ENCODE measurements at regions not wholly inside any gene's neighbourhood (a gene's known extent, or its start where the extent isn't known, plus 50 kb on each side); places are given as distances from the start of the nearest gene placed in this dataset.
"Not testable (repeated sequence)": the region's sequence is repeated elsewhere in the genome, so short reads cannot be mapped to it uniquely, and the experiment has no call there.

DNA sequence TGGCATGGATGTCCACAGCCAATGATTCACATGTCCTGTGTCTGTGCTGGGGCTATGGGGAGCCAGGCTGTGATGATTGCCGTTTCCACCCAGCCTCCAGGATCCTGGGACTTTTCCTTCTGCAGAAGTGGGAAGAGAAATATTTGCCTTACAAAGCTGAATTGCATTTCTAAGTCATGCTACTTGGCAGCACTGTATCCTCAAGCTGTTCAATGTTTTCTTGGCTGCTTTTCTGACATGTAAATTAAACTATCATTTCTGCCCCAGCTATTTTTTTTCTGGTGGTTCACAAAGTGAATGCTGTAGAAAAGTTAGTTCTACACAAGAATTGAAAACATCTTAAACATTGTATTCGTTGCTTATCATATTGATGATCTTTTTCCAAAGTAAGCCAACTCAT is 51.9 kb upstream of the TCERG1L start:
- DNase-seq = no peak

DNA sequence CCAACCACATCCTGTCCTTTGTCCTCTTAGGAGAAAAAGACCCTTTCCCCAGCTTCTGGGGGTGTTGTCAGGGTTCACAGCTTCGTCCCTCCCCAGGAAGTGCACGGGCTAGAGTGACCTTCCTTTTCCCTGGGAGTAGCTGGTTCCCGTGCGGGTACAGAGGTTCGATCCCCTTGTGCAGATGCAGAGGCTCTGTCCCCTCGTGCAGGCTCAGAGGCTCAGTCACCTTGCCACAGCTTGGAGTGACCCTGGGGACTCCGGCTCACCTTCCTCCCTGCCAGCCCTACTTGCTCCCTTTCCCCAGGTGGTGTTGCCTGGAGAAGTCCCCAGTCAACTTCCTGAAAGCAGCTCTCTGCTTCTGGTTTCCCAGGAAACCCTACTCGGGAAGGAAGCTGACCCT is 60.0 kb upstream of the TCERG1L start:
- DNase-seq = no peak

DNA sequence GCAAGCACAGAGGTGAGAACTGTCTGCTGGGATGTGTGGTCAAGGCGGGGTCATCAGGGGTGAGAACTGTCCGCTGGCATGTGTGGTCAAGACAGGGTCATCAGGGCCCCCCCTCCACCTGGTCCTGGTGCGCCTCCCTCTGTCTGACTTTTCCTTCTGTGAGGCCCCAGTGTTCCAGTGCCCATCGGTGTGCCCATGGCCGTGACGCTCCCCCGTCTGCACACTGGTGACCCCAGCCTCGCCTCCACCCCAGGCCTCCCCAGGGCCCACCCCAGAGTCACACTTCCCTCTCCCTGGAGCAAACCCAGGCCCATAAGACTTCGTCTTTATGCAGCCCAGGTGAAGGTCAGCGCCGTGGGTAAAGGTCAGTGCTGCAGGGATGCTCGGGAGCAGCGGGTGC is 70.1 kb upstream of the TCERG1L start:
- DNase-seq = no peak

DNA sequence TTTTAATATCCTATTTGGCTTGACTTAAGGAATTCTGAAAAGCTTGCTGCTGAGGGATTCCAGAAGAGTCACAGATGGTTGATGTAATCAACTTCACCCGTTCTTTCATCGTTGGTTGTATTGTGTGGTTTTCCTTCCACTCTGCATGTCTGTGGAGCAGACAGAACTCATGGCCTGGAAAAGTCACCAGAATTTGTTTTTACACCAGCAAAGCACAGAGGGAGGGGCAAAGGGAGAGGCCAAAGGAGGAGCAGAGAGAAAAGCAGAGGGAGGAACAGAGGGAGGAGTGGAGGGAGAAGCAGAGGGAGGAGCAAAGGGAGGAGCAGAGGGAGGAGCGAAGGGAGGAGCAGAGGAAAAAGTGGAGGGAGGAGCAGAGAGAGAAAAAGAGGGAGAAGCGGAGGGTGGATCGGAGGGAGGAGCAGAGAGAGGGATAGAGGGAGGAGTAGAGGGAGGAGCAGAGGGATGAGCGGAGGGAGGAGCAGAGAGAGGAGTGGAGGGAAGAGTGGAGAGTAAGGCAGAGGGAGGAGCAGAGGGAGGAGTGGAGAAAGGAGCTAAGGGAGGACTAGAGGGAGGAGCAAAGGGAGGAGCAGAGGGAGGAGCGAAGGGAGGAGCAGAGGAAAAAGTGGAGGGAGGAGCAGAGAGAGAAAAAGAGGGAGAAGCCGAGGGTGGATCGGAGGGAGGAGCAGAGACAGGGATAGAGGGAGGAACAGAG is 73.8 kb upstream of the TCERG1L start:
- not testable (repeated sequence) for DNase-seq

DNA sequence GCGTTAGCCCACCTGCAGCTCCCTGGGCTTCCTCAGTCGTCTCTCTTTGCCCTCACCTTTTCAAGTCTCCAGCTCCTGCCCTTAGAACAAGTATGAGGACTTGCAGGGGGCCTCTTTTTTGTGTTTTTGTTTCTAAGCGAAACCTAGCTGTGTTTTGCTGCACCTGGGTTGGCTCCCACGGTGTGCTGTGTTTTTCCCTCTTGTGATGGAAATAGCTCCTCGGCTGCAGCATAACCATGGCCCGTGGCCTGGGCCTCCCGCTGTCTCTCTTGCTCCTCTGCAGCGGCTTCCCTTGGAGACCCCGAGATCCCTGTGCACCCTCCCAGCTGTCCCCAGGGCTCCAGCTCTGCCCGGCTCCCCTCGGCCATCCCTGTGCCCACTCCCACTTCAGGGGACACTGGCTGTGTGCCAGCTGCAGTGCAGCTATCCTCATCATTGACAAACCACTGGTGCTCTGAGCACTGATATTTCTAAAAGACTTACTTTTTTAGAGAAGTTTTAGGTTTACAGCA is 75.6 kb upstream of the TCERG1L start:
- no peak for DNase-seq

DNA sequence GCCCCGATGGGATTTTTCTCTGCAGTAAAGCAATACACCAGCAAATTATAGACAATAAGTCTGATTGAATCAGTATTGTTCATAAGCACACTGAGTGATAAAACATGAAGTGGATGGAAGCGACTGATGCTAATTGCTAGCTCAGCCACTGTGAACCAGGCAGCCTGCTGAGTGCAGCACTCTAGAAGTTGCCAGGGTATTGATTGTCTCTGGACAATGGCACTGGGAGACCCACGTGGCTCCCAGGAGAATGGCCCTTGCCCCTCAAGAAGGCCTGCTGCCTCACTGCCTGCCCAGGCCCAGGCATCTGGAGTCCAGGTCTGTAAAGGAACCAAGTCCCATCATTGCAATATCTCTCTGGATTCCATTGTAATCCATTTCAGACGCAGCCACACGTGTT is 80.4 kb upstream of the TCERG1L start:
- DNase-seq = no peak

DNA sequence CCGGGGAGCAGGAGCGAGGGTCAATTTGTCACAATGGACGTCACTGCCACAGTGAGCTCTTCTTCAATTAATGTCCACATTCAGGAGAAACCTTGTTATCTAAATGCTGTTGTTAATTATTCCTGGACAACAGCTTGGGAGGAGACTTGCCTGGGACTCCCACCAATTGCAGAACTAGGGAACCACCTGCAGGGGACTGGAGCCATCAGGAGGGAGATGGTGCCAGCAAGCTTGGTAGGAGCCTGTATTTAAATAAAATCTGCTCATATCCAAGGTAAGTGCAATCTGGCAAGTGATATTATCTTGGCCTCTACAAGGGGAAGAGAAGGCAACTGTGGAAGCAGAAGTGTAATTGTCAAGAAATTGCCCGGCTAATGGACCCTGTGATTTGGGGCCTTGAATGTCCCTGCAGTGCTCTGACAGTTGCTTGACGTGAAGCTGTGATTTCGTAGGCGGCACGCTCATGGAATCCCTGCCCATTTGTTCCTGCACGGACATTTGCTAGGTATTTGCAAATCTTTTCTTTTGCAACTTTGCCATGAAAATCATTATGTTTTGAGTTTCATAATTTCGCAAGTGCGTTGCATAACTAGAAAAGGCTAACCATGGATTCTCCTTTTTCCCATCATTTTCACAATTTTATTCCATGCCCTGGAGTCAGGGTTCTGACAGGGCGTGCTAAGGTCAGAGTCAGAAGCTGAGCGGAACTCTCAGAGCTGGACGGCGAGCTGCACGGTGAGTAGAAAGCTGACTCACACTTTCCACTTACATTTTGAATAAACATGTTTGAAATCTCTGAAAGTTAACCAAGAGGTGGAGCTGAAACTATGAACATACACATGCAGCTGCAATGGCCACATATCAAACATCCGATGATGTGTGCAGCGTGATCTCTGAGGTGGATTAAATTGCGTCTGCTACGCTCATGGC is 84.9 kb upstream of the TCERG1L start:
- no peak for DNase-seq

DNA sequence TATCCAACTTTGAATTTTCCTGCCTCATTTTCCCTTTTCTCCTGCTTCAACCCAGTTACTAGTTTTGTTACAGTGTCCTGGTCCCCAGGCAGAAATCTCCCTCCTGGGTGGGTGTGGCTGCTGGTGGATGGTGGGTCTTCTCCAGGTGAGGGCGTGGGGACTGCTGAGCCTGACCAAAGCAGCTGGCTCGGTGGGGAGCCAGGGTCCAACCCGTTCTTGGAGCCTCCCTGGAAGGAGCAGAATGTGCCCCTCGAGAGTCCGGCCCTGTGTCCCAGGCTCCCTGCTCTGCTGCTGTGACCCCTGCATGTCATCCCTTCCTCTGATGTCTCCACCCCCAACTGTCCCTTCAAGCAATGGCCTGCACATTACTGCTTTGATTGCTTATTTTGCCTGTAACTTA is 86.6 kb upstream of the TCERG1L start:
- DNase-seq = no peak

DNA sequence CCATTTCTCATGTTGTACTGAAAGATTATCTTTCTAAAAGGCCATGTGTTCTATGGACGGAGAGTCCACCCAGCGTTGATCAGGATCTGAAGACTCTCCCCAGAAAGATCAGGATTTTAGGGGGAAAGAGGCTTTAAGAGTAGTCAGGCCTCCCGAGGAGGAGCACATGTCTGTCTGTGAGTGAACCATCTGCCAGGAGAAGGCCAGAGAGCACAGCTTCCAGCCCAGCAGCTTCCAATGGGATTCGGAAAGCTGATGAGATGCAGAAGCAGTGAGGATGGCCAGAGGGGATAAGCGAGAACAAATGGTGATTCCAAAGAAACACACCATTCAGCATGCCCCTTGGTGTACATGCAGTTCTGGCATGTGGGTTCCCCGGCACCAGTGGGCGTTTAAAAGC is 88.5 kb upstream of the TCERG1L start:
- DNase-seq = no peak

DNA sequence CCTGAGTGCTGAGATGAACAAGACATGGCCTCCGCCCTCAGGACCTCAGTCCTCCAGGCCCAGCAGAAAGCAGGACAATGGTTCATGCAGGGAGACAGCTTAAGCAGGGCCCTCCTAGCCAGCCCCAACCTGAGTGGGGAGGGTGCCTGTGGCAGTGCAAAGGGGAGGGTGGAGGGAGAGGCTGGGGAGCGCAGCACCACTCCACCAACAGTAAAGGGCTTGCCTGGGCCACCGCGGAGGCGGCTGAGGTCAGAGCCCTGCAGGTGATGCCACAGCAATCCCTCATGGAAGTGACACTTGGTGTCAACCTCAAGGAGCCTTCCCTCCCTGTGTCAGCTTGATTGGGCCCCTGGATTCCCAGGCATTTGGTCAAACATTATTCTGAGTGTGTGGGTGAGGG is 89.0 kb upstream of the TCERG1L start:
- no peak for DNase-seq

DNA sequence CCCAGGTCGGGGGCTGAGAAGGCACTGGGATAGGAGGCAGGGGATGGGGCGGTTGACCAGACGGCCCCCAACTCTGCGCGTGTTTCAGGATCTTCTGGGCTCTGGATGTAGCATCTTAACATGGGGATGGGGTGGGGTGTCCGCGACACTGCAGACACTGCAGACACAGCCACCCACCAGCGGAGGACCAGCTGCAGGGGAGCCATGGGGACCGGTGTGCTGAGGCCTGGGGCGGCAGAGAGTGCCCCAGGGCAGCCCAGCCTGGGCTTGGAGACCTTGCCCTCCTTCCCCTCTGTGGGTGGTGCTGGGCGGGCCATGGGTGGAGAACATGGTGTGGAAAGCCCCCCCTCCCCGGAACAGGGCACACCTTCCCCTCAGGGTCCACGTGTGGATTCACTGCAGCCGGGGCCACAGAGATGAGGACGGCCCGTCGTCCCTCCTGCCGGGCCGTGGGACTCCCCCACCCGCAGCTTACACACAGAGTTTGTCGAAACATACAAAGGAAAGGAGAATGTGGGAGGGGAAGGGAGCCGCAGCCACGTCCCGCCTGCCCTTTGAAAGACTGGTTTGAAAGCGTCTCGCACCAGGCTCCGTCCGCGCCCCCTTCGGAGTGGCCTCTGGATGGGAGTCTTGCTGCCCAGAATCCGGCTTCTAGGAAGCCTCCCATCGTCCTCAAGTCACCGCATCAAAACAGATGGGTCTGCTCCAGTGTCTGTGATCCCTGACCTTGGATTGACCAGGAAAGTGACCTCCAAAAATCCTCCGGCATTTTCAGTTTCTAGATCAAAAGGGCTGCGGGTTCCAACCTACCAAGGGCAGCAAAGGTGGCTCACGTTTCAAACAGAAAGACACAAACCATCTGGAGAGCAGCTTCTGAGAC is 91.5 kb upstream of the TCERG1L start:
- no peak for DNase-seq

DNA sequence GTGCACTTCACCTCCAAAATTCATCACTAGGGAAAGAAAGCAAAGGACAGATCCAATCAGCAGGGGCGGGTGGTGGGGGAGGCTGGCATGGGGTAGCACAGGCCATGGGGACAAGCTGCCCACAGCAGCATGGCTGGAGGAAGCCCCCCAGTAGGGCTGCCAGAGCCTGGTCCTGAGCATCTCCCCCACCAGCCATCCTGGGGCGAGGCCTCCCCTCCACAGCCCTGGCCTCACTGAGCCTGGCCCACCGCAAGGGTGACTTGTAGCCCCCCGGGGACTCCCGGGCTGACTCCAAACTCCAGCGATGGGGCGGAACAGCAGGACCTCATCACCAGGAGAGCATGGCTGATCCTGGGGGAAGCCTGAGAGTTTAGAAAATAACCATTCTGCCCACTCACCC is 92.4 kb upstream of the TCERG1L start:
- DNase-seq = no peak

DNA sequence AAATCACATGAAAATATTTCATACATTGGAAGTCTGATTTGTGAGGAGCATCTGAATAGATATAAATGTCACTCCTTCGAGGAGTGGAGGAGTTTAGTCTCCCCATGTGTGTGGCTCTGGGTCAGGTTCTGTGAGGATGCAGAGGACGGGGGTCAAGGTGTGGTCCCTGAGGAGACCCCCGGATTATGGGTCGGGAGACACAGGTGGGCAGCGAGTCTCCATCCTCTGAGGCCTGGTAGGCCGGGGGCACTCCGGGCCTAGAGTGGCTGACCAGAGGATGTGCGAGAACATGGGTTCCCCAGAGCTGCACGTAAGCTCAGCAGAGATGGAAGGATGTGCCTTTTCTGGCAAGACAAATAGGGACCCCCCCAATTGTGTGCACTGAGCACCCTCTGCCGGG is 93.4 kb upstream of the TCERG1L start:
- DNase-seq = no peak

DNA sequence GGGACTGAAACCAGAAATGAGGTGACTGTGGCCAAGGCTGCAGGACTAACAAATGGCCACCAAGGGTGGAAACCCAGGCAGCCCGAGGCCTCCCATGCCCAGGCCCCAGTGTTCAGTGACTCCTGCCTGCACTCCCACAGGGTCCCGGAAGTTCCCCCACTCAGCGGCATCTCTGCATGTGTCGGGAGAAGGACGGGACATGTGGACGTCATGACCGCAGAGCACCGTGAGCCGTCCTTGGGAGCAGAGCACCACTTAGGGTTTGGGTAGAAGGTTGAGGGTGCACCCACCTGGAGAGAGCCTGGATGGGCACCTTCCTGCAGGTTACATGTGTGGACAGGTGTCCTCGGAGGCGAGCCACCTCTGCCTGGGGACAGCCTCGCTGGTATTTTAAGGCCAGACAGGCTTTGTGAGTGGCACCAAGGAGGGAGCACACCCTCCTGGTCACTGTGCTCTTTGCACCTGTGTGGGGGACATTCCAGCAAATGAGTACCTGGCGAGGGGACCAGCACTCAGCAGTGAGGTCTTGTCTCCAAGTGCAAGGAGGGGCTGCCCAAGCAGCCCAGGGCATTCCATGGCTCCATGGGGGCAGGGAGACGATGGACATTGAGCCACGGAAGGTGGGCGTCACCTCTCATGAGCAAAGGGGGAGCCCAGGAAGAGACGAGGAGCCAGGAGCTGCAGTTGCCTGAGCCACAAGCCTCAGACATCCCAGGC is 95.3 kb upstream of the TCERG1L start:
- no peak for DNase-seq

DNA sequence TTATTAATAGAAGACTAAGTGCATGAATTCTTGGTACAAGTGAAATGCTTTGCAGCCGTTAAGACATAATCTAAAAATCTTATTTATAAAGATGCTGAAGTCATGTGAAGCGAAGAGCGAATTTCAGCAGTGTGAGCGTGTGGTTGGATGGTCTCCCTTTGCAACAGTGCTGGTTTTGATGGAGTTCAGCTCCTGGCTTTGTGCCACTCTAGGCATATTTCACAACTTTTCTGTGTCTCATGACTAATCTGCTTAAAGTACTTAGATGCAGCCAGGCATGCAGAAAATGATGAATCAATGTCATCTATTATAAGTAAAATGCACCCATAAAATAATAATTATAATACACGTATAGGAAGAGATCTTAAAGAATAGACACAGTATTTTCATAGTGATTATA is 107.2 kb upstream of the TCERG1L start:
- no peak for DNase-seq

DNA sequence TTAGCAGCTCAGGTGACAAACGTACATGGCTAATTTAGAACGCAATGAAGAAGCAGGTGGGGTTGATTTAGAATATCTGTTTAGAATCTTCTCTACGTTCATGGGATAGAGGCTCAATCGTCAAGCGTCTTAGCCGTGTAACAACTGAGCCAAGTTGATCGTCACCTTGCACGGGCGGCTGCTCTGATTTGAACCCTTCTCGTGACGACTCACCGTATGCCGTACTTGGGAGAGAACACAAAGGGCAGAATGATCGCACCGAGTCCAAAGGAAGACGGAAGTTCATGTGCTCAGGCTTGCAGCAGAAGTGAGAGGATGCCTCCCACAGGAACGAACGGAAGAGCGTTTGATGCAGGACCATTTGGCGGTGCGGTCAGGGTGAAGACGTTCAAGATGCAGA is 108.3 kb upstream of the TCERG1L start:
- no peak for DNase-seq

DNA sequence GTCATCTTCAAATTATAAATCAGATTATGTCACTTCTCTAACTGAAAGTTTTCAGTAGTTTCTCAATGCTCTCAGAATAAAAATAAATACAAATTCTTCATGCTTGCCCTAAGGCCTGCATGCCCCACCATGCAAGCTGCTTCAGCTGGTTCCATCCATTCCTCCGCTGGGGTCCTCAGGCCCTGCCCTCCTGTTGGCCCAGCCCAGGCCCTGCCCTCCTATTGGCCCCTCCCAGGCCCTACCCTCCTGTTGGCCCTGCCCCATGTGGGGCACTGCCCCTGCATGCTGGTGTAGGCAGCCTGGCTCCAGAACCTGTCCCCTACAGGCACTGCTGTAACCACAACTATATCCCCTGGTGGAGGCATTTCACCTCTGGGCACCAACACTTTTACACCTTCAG is 109.3 kb upstream of the TCERG1L start:
- DNase-seq = no peak

DNA sequence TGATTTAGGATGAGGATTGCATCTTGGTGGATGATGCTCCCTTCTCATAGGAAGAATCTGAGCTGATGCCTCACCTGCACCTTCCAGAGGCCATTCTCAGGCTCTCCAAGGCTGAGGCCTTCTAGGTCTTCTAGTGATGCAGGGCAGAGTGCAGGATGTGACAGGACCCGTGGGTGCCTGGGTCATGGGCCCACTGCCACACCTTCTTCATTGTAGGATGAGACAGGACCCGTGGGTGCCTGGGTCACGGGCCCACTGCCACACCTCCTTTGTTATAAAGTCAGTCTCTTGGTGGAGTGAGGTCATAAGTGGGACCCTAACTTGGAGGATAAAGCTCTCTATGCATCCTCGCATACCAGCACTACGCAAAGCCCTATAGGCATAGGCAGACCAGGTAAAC is 109.9 kb upstream of the TCERG1L start:
- no peak for DNase-seq

DNA sequence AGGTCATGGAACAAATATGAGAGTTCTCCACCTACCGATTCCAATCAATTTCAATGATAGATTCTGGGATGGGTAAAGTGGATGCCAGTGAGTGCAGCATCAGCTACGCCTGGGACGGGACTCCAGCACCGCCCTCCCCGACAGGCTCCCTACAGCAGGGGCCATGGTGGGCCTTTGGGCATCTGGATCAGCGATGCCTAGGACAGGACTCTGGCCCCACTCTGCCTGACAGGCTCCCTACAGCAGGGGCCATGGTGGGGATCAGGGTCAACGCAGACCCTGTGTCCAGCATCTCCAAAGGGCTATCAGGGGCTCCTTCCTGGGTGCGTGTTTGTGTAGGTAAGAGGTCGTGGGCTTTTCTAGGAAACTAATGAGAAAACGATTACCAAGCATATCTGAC is 111.2 kb upstream of the TCERG1L start:
- no peak for DNase-seq

DNA sequence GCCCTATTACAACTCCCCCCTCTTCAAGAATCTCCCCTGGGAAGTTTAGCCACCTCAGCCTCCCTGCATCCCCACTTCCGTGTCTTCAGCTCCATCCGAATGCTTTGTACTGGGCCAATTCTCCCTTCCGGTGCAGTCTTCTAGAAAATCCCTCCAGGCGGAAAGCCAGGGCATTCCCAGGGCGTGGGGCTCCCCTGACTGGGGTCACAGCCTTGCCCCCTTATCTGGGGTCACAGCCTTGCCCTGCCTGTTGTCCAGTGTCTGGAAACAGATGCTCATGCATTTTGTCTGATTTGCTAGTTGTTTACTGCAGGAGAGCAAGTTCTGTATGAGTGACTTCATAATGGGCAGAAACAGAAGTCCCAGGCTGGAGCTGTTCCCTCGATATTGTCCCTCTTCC is 112.5 kb upstream of the TCERG1L start:
- no peak for DNase-seq

DNA sequence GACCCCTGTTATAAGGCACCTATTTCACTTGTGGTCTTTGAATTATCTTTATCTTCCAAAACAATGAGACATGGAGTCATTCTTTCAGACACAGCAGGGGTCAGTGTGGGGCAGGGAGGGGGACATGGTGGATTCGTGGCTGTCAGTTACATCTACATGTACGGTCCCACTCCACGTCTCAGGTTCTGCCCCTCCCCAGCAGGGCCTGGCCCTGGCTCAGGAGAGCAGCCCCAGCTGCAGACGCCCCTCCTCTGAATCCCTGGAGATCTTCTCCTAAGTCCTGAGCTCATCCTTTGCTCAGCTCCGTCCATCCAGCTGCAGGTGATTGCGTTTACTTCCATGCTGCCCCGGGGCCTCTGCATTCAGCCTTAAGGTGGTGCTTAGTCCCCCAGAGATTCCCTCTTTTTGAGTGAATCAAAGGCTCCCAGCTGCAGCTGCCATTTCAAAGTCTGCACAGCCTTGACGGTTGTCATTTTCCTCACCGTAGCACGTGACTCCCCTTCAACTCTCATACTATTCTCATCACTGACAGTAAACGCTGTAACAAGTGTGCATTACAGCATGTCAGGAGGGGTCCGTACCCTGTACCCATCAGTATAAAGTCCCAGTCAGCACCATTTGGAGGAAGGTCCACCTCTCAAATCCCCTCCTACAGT is 113.4 kb upstream of the TCERG1L start:
- no peak for DNase-seq

All from stimulated activated CD4-positive, alpha-beta T cell treated with anti-CD3 and anti-CD28 coated beads, Interleukin-4, amount 100 ng/mL, for 1 hour (primary cell).